ENCODE measurements at regions not wholly inside any gene's neighbourhood (a gene's known extent, or its start where the extent isn't known, plus 50 kb on each side); places are given as distances from the start of the nearest gene placed in this dataset.

- no peak overlapping the region for H3K4me3 ChIP-seq (ENCODE audit: control insufficient read depth, low read depth, low read length)
- DNase-seq (ENCODE audit: low read depth) = no peak
- TF ChIP-seq CTCF (IDR thresholded peaks at IDR 0.05; ENCODE audit: control insufficient read depth, insufficient read depth, low read depth, low read length, missing control alignments) = no peak
These were observed 521.2 kb downstream of the TNS1 start for GRCh38 chr2:217481577-217481976.

GRCh38 chr2:217479566-217479965 lies 523.2 kb downstream of the TNS1 start:
- H3K4me3 ChIP-seq (ENCODE audit: control insufficient read depth, low read depth, low read length) = no peak overlapping the region
- DNase-seq (ENCODE audit: low read depth) = no peak
- TF ChIP-seq CTCF (IDR thresholded peaks at IDR 0.05; ENCODE audit: control insufficient read depth, insufficient read depth, low read depth, low read length, missing control alignments) = no peak

- TF ChIP-seq CTCF (IDR thresholded peaks at IDR 0.05; ENCODE audit: control insufficient read depth, insufficient read depth, low read depth, low read length, missing control alignments) = no peak
- no peak for DNase-seq (ENCODE audit: low read depth)
- no peak overlapping the region for H3K4me3 ChIP-seq (ENCODE audit: control insufficient read depth, low read depth, low read length)
These were observed 523.9 kb downstream of the TNS1 start for GRCh38 chr2:217478831-217479455.

GRCh38 chr2:217477583-217477982 lies 525.2 kb downstream of the TNS1 start:
- no peak overlapping the region for H3K4me3 ChIP-seq (ENCODE audit: control insufficient read depth, low read depth, low read length)
- TF ChIP-seq CTCF (IDR thresholded peaks at IDR 0.05; ENCODE audit: control insufficient read depth, insufficient read depth, low read depth, low read length, missing control alignments) = no peak
- DNase-seq (ENCODE audit: low read depth) = no peak

- no peak for DNase-seq (ENCODE audit: low read depth)
- H3K4me3 ChIP-seq (ENCODE audit: control insufficient read depth, low read depth, low read length) = no peak overlapping the region
- TF ChIP-seq CTCF (IDR thresholded peaks at IDR 0.05; ENCODE audit: control insufficient read depth, insufficient read depth, low read depth, low read length, missing control alignments) = no peak
These were observed 527.0 kb downstream of the TNS1 start for GRCh38 chr2:217475791-217476190.

- H3K4me3 ChIP-seq (ENCODE audit: control insufficient read depth, low read depth, low read length) = no peak overlapping the region
- DNase-seq (ENCODE audit: low read depth) = no peak
- TF ChIP-seq CTCF (IDR thresholded peaks at IDR 0.05; ENCODE audit: control insufficient read depth, insufficient read depth, low read depth, low read length, missing control alignments) = no peak
These were observed 527.7 kb downstream of the TNS1 start for GRCh38 chr2:217475101-217475500.

GRCh38 chr2:217471319-217471718 lies 531.5 kb downstream of the TNS1 start:
- no peak for TF ChIP-seq CTCF (IDR thresholded peaks at IDR 0.05; ENCODE audit: control insufficient read depth, insufficient read depth, low read depth, low read length, missing control alignments)
- DNase-seq (ENCODE audit: low read depth) = no peak

More at GRCh38 chr2:217471319-217471718, 531.5 kb downstream of the TNS1 start:
- no peak overlapping the region for H3K4me3 ChIP-seq (ENCODE audit: control insufficient read depth, low read depth, low read length)
